ENCODE measurements at regions not wholly inside any gene's neighbourhood (a gene's known extent, or its start where the extent isn't known, plus 50 kb on each side); places are given as distances from the start of the nearest gene placed in this dataset.

- TF ChIP-seq CTCF (IDR thresholded peaks at IDR 0.05; ENCODE audit: borderline replicate concordance, extremely low read depth, low read length, poor library complexity, severe bottlenecking) (no peak), EZH2 (IDR thresholded peaks at IDR 0.05; ENCODE audit: borderline replicate concordance, low read depth, low read length, severe bottlenecking) (no peak)
Measured at GRCh38 chr4:123023647-123024046, 101.2 kb upstream of the NUDT6 start.
